Keratinocyte (primary cell): ENCODE measurements at regions not wholly inside any gene's neighbourhood (a gene's known extent, or its start where the extent isn't known, plus 50 kb on each side); places are given as distances from the start of the nearest gene placed in this dataset.

Experiments used
- DNase-seq: peaks from one replicate; pipeline ENCODE4 v3.0.0-alpha.2; 2011; ENCODE audit warnings: low read depth, missing footprints, low spot score
- FAIRE-seq: peaks from 2 replicates; lab custom pipeline; 2011; peaks lifted over from hg19 to GRCh38; lab: Jason Lieb, UNC
- H2AFZ ChIP-seq: 2 replicates; pipeline ENCODE4 v1.6.0; 2012; ENCODE audit warnings: low read length, control low read depth, inconsistent platforms; ENCODE audit not compliant: control insufficient read depth
- H3K27ac ChIP-seq: 2 replicates; pipeline ENCODE4 v1.5.1; 2011; ENCODE audit warnings: low read length; ENCODE audit not compliant: control insufficient read depth, insufficient read depth
- H3K27me3 ChIP-seq: 3 replicates; pipeline ENCODE4 v1.6.0; 2011; ENCODE audit warnings: low read length; ENCODE audit not compliant: control insufficient read depth, insufficient read depth; ENCODE audit errors: extremely low read depth
- H3K36me3 ChIP-seq, 2 experiments: 2 replicates in 1 of 2; 3 replicates in 1 of 2; pipeline ENCODE4 v1.5.1; 2011; ENCODE audit warnings: low read length in 2 of 2, mild to moderate bottlenecking in 1 of 2; ENCODE audit not compliant: control insufficient read depth in 2 of 2, insufficient read depth in 2 of 2; ENCODE audit errors: extremely low read depth in 1 of 2
- H3K4me1 ChIP-seq: 3 replicates; pipeline ENCODE4 v1.5.1; 2011; ENCODE audit warnings: low read length; ENCODE audit not compliant: control insufficient read depth, insufficient read depth; ENCODE audit errors: extremely low read depth
- H3K4me2 ChIP-seq: 3 replicates; pipeline ENCODE4 v1.6.0; 2011; ENCODE audit warnings: low read depth, low read length; ENCODE audit not compliant: control insufficient read depth, insufficient read depth; ENCODE audit errors: extremely low read depth
- H3K4me3 ChIP-seq, 3 experiments: fragments of 200-600 bp in 1 of 3; sonication (generic) in 1 of 3; 2 replicates in 2 of 3; 3 replicates in 1 of 3; pipeline ENCODE4 v1.5.1; 2011 to 2016; ENCODE audit warnings: low read length in 3 of 3, mild to moderate bottlenecking in 3 of 3, control low read depth in 2 of 3, inconsistent platforms in 1 of 3, low read depth in 1 of 3, mixed read lengths in 1 of 3, mixed run types in 1 of 3, moderate library complexity in 1 of 3; ENCODE audit not compliant: control insufficient read depth in 2 of 3, insufficient read depth in 2 of 3; ENCODE audit errors: extremely low read depth in 1 of 3
- H3K79me2 ChIP-seq: 2 replicates; pipeline ENCODE4 v1.6.0; 2012; ENCODE audit warnings: low read length; ENCODE audit not compliant: control insufficient read depth, insufficient read depth
- H3K9ac ChIP-seq: 3 replicates; pipeline ENCODE4 v1.6.0; 2011; ENCODE audit warnings: low read length; ENCODE audit not compliant: control insufficient read depth, insufficient read depth; ENCODE audit errors: extremely low read depth
- H3K9me1 ChIP-seq: 3 replicates; pipeline ENCODE4 v1.6.0; 2011; ENCODE audit warnings: low read length; ENCODE audit not compliant: control insufficient read depth, insufficient read depth; ENCODE audit errors: extremely low read depth
- H3K9me3 ChIP-seq: 2 replicates; pipeline ENCODE4 v1.5.1; 2012; ENCODE audit warnings: low read depth, low read length; ENCODE audit not compliant: control insufficient read depth
- H4K20me1 ChIP-seq: 3 replicates; pipeline ENCODE4 v1.6.0; 2011; ENCODE audit warnings: low read length; ENCODE audit not compliant: control insufficient read depth, insufficient read depth; ENCODE audit errors: extremely low read depth
- CTCF ChIP-seq, 3 experiments: IDR thresholded peaks in 1 of 3; conservative IDR thresholded peaks in 1 of 3; optimal IDR thresholded peaks in 1 of 3; 2 replicates in 2 of 3; 3 replicates in 1 of 3; pipeline versions ENCODE3 to v1.5.1; 2011; ENCODE audit warnings: low read length in 3 of 3, mild to moderate bottlenecking in 3 of 3, moderate library complexity in 2 of 3, control low read depth in 1 of 3, inconsistent platforms in 1 of 3; ENCODE audit not compliant: insufficient read depth in 2 of 3; ENCODE audit errors: extremely low read depth in 1 of 3
- EZH2 ChIP-seq: IDR thresholded peaks from one replicate; pipeline ENCODE4 v1.6.1; 2012; ENCODE audit warnings: inconsistent platforms, mild to moderate bottlenecking, low read length, moderate library complexity
- dilution Hi-C: fragments of 300-500 bp; cut with MboI; formaldehyde crosslinking; loops from one replicate; pipeline ENCODE4 v1.7.0; 2020; ENCODE audit warnings: low sequenced_read_pairs; ENCODE audit not compliant: extremely low pct_ligation_motif_present
- small RNA-seq, 3 experiments: library from RNA; depleted of rRNA; stranded (forward); fragments of <200 nt; gene quantifications; one replicate each; pipeline ENCODE3, GENCODE V24; 2012; ENCODE audit warnings: low read depth in 3 of 3, low replicate concordance in 1 of 3; ENCODE audit not compliant: insufficient read length in 3 of 3

GRCh38 chr3:180546863-180547262 is 55.1 kb upstream of the TTC14 start:
- Histone ChIP-seq H3K9me1 (no peaks in the 10 kb centered on the region), H2AFZ (no peak overlapping the region), H3K27ac (no peak overlapping the region), H3K27me3 (no peaks in the 10 kb centered on the region), H3K36me3 (no peaks in the 10 kb centered on the region), H3K79me2 (no peaks in the 10 kb centered on the region), H3K4me1 (no peaks in the 10 kb centered on the region), H3K9me3 (no peaks in the 10 kb centered on the region), H4K20me1 (no peaks in the 10 kb centered on the region), H3K4me3 (no peak overlapping the region), H3K4me2 (no peak overlapping the region), H3K9ac (no peak overlapping the region)
- FAIRE-seq, result no peak
- dilution Hi-C loops, result no loop called here
- no peak for DNase-seq
- TF ChIP-seq EZH2 (no peak), CTCF (optimal IDR thresholded peaks at IDR 0.05 in 1 of 3, IDR thresholded peaks at IDR 0.05 in 1 of 3, conservative IDR thresholded peaks at IDR 0.05 in 1 of 3; ENCODE audit: extremely low read depth in 1 of 3, insufficient read depth in 2 of 3, low read length in 3 of 3) (no peak)

GRCh38 chr3:180548050-180548449 is 53.9 kb upstream of the TTC14 start:
- DNase-seq, result no peak
- no peaks in the 10 kb centered on the region for H3K9me3 ChIP-seq

More at GRCh38 chr3:180548050-180548449, 53.9 kb upstream of the TTC14 start:
- Histone ChIP-seq H3K4me1 (no peaks in the 10 kb centered on the region), H3K9ac (no peak overlapping the region), H3K79me2 (no peaks in the 10 kb centered on the region), H3K4me3 (no peak overlapping the region), H3K27ac (no peak overlapping the region), H4K20me1 (no peaks in the 10 kb centered on the region), H3K4me2 (no peak overlapping the region), H2AFZ (no peak overlapping the region), H3K36me3 (no peaks in the 10 kb centered on the region), H3K9me1 (no peaks in the 10 kb centered on the region), H3K27me3 (no peaks in the 10 kb centered on the region)
- dilution Hi-C loops, result no loop called here
- no peak for FAIRE-seq
- TF ChIP-seq EZH2 (no peak), CTCF (optimal IDR thresholded peaks at IDR 0.05 in 1 of 3, IDR thresholded peaks at IDR 0.05 in 1 of 3, conservative IDR thresholded peaks at IDR 0.05 in 1 of 3; ENCODE audit: extremely low read depth in 1 of 3, insufficient read depth in 2 of 3, low read length in 3 of 3) (no peak)

Small RNA genes in the stretch of these regions (small RNA-seq; reads per million reads assigned to genes)
- gene AC134503.1 (0 reads per million in 3 experiments), gene RF00096 (0 reads per million in 3 experiments), gene RNA5SP149 (0 reads per million in 3 experiments)
